NCI-H2196 (cell line): ENCODE measurements at regions not wholly inside any gene's neighbourhood (a gene's known extent, or its start where the extent isn't known, plus 50 kb on each side); places are given as distances from the start of the nearest gene placed in this dataset.

ENCODE experiments used
- DNase-seq: peaks from one replicate; lab custom pipeline; 2025; ENCODE audit not compliant: unreplicated experiment; lab: John Stamatoyannopoulos, UW

GRCh38 chr3:152957491-152957890 lies 122.6 kb downstream of the P2RY1 start:
- no peak for DNase-seq

- no peak for DNase-seq
Observed at GRCh38 chr3:152959307-152959706, 124.4 kb downstream of the P2RY1 start.

- DNase-seq = no peak
Observed at GRCh38 chr3:152960684-152961083, 125.8 kb downstream of the P2RY1 start.

DNA sequence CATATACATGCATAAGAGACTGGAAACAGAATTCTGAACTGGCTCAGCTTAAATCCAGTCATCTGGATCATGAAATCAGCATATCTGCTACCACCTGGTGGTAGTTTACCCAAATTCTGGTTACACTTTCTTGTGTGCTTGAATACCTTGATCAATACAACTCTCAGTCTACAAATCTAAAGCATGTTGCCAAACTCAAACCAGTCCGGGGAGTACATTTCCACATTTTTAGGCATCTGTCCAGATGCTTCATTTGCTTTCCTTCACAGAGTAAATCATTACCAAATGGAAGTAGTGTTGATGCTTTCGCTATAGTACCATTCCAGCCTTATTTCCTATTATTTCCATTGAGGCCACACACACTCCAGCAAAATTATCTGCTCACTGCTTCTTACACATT lies 126.4 kb downstream of the P2RY1 start:
- DNase-seq = no peak

- no peak for DNase-seq
Observed at GRCh38 chr3:152964911-152965609, 130.1 kb downstream of the P2RY1 start.

DNA sequence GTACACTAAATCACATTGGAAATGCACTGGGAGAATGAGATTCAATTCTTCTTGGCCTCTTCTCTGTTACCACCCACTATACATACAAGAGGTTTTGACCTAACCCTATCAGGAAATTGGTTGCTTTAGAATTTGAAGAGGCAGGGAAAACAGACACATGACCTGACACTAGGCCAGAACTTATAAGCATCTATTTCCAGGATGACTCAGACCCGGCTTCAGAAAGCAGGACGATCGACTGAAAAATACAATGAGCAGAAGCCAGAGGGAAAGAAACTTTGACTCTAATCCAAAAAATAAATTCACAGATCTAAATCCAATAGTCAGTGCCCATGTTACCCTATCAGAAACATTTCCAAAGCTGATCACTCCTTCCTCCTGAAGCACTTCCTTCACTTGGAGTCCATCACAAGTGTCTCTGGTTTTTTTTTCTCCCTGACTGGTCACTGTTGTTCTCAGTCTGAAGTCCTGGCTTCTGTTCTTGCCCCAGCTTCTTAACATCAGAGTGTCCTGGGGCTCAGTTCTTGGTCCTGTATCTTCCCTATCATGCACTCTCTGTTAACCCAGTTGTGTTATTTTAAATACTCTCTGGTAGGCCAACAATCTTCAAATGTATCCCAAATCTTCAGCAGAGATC lies 133.6 kb downstream of the P2RY1 start:
- no peak for DNase-seq

- no peak for DNase-seq
Observed at GRCh38 chr3:152969557-152970300, 134.8 kb downstream of the P2RY1 start.

DNA sequence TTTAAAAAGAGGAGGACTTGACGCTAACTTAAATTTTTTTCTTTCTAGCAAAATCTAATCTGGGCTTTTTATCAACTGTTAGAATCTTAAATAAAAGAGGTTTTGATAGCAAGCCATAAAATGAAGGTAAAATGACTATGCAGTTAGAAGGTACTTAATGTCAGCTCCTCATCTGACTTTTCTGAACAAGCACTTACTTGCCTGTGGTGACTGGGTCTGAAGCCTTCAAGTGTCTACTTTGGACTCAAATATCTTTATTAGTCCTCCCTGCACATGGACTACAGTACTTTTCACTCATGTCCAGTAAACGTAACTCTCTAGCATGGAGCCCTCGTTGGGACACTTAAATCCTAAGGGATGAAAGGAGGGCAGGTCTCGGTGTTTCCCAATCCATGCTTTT lies 135.9 kb downstream of the P2RY1 start:
- no peak for DNase-seq

- no peak for DNase-seq
Observed at GRCh38 chr3:152971880-152972279, 136.9 kb downstream of the P2RY1 start.

- DNase-seq = no peak
Observed at GRCh38 chr3:152973575-152973974, 138.6 kb downstream of the P2RY1 start.

DNA sequence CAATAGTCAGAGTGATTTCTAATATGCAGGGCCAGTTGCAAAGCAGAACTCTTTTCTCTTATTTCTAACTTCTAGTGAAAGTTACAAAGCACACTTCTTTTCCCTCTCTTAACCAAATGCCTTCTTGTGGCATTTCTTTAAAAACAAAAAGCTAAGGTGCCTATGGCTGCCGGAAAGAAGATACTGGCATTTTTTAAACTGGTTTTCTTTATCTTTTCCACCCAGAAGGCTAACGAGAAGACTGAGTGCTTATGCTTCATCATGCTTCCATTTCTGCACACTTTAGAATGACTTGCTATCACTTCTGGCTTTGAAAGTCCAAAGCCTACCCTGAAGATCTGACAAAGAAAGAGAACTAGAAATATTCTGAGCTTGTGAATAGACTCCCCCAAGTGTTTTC lies 141.3 kb downstream of the P2RY1 start:
- DNase-seq = no peak

GRCh38 chr3:152977366-152977765 lies 142.4 kb downstream of the P2RY1 start:
- DNase-seq = no peak

DNA sequence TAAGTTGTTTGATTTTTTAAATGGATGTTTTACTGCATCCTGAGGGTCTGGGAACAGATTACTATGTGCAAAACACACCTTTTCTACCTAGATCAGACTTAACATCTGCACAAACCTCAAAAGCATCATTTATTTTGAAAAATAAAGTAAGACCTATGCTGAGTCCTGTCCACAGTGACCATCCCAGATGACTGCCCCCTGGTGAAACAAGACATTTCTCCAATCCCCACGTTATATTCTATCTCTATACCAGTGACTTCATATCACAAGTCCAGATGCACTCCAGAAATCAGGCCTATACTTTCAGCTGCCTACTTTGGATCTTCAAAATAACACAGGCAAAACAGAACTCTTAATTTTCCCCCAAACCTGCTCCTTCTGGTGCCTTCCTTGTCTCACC lies 143.2 kb downstream of the P2RY1 start:
- DNase-seq = no peak

DNA sequence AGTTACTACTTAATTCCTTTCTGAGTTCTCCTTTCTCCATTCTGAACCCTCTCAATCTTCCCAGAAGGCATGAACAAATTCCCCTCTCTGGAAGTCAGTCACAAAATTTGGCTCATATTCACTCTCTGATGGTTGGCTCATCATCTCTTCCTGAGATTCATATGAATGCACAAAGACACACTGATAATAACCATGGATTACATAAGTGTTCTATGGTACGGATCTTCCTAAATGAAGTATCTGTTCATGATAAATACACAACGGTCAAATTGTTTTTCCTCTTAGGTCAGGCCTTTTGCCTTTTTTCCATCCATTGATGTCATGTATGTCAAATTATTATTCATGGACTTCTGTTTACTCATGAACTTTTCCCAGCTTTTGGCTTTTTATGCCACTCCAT lies 162.6 kb downstream of the P2RY1 start:
- DNase-seq = no peak

DNA sequence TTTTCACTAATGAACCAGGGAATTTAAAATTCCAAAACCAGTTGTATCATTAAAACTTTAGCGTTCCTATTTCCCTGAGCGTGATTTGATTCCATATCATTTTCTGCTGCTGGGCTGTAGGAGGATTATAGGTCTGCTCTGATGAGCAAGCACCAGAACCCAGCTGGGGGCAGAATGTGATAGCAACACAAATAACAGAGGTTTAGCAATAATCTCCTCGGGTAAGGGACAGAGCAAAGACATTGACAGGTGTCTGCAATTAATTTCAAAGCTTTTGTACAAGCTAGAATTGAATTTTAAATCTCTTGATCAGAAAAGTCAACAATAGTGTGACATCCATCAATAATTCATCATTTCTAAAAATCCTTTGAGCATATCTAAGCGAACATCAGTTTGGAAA lies 163.4 kb upstream of the RAP2B start:
- DNase-seq = no peak

DNA sequence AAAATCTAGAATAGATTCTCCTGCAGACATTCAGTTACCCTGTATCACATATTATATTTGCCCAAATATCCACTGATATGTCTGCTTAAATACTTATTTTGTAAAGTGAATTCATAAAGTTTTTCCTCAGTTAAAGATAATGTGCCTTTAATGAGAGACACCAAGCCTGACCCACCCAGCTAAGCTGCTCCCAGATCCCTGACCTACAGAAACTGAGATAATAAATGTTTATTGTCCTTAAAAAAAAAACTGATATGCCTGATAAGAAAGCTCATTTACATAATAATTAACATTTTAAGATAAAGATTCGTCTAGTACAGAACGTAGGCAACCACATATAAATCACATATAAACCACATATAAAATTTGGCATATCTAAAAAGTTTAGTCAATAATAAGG lies 161.7 kb upstream of the RAP2B start:
- no peak for DNase-seq

DNA sequence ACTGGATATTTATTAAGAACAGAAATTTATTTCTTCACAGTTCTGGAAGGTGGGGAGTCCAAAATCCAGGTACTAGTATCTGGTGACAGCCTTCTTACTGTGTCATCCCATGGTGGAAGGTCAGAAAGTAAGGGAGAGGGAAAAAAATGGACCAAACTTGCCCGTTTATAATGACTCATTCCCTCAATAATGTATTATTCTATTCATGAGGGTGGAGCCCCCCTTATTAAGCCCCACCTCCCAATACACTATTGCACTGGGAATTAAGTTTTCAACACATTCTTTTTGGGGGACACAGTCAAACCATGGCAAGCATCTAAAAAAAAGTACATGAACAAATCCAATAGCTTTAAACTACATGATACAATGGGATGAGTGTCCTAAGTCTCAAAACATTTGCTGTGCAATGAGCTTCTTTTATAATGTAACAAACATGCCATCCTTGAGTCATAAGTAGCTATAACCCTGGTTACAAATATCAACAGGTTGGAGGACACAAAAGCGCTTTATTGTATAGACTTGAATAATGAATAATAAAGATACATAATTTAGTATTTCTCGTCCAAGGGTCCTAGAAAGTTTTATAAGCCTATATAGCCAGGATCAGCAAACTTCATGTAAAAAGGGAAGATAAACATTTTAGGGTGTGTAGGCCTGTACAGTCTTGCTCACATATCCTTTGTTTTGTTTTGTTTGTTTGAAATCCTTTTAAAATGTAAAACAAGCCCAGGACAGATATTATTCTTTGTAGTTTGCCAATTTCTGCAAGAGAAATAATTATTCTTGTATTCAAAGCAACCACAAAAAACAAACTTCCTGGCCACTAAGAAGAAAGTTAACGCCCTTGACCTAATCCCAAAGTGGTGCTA lies 160.6 kb upstream of the RAP2B start:
- no peak for DNase-seq

GRCh38 chr3:153003441-153003840 lies 158.6 kb upstream of the RAP2B start:
- no peak for DNase-seq

DNA sequence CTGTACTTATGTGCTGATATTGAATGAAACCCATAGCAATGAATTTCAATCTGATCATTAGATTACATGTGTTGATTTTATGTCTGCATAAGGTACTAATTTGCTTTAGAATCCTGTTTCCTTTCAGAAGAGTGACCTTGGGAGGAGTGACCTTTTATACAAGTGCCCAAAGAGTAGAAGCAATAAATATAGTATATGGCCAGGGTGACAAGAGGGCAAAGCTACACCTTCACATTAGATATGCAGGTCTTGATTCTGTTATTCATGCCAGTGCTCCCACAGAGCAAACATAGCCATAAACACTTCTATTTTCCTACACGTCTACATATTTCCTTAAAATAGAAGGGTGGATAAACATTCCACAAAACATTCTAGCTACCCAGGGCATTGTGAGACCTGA lies 158.2 kb upstream of the RAP2B start:
- DNase-seq = no peak

- DNase-seq = no peak
Observed at GRCh38 chr3:153008226-153008625, 153.8 kb upstream of the RAP2B start.

DNA sequence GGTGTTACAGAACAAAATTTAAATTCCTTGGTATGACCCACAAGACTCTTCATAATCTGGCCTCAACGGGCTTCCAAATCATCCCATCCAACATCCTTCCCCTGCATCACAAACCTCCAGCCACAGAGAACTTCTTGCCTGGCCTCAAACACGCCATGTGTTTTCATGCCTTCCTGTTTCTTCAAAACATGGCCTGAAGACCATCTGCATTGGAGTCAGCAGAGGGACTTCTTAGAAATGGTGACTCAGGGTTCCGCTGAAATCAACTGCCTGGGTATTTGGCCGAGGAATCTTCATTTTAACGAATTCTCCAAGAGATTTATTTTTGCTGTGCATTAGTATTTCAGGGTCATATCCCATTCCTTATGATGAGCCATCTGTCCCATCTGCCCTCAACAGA lies 138.1 kb upstream of the RAP2B start:
- DNase-seq = no peak
